ACHN (cell line): ENCODE measurements at regions not wholly inside any gene's neighbourhood (a gene's known extent, or its start where the extent isn't known, plus 50 kb on each side); places are given as distances from the start of the nearest gene placed in this dataset.
"Not testable (repeated sequence)": the region's sequence is repeated elsewhere in the genome, so short reads cannot be mapped to it uniquely, and the experiment has no call there.

Experiments
- DNase-seq: peaks from one replicate; pipeline ENCODE4 v3.0.0-alpha.2; 2015
- in situ Hi-C: cut with HindIII; loops from 2 replicates; pipeline ENCODE4 v1.10.0; 2017; ENCODE audit warnings: low sequenced_read_pairs, low pct_ligation_motif_present, low pct_unique_long_range_greater_than_20kb

DNA sequence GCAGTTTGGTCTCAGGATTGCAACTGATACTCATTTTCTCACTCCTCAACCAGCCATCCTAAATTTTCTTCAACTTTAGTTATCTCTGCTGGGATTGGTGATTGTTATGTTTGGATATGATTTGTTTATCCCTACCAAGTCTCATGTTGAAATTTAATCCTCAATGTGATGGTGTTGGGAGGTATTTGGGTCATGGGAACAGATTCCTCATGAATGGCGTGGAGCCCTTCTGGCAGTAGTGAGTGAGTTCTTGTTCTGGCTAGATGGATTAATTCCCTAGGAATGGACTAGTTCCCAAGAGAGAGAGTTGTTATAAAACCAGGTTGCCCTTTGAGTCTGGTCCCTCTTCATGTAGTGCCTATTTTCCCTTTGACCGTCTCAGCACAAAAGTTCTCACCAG is 399.9 kb downstream of the SQOR start:
- DNase-seq = no peak
- in situ Hi-C loops = no loop called here

DNA sequence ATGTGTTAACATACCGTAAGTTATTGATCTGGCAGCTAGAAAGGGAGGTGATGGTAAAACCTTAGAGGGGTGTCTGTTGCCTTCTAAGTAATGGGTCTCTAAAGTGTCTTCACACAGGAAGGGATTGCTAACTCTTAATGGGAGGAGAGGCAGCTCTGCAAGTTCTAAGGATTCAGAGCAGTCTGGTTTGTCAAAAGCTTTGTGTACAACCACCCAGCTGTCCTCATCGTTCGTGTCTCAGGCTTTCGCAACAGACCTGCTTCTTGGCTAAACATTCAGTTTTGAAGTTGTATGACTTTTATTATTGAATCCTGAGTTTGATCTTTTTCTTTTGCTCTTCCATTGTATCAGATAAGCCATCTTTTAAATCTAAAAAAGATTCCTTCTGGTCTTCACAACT is 404.9 kb downstream of the SQOR start:
- no peak for DNase-seq
- in situ Hi-C loops = no loop called here

GRCh38 chr15:46041905-46042304 is 407.1 kb downstream of the SQOR start:
- no peak for DNase-seq
- in situ Hi-C loops = no loop called here

DNA sequence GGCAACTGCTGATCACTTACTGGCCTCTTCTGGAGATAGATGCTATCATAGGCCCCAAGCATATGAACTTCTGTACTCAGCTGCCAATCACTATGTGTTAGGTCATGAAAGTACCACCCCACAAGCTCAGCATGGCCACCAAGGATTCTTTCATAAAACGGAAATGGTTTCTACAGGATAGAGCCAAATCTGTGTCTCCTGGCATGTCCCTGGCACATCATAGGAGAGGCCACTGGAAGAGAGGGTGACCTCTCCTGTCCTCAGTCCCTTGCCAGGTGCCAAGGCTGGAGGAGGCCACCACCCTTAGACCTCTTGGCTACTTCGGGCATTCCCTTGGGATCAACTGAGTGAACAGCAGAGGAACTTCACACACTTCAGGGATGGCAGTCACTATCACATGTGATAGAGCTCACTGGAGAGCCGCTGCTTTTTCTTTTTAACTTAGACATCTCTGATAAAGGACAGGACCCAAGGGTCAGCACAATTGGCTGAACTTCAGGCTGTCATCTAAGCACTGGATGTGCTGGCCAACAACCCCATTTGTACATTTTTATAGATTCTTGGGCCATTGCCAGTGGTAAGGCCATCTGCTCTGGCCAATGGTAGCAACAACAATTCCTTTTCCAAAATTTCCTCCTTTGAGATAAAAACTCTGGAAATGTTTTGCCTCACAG is 425.2 kb downstream of the SQOR start:
- DNase-seq = no peak
- in situ Hi-C loops = no loop called here

DNA sequence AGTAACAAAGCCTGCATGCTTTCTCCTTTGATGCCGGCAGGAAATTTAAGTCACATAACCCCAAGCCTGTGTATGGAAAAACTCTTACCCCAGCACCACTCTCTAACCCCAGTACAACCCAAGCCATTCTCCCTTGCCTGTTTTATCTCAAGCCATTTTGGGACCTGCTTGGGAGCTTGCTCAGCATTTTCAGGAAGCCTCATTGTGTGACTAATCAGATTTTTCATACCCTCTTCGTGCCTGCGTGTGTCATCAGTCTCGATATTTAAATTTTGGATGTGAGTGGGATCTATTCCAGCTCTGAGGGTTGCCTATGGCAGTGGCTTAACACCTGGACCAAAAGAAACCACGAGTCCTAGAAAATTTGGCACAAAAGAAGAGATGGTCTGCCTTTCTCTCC is 426.2 kb downstream of the SQOR start:
- no peak for DNase-seq
- in situ Hi-C loops = no loop called here

DNA sequence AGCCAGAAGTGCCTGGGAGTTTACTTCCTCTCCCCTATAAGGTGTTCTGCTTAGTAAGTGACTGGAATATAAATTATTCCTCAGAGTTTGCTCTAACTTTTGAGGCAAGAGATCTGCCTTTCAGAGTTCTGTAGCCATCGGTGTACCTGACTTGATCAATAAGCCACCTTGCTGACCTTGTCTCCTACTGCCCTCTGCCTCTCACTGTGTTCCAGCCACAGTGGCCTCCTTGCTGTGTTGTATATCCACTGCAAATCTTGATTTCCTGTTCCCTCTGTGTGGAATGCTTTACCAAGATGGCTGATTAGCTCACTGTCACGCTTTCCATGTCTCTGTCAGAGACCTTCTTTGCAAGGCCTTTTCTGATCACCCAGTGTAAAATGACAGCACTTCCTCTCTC is 442.4 kb downstream of the SQOR start:
- in situ Hi-C loops = no loop called here
- no peak for DNase-seq

DNA sequence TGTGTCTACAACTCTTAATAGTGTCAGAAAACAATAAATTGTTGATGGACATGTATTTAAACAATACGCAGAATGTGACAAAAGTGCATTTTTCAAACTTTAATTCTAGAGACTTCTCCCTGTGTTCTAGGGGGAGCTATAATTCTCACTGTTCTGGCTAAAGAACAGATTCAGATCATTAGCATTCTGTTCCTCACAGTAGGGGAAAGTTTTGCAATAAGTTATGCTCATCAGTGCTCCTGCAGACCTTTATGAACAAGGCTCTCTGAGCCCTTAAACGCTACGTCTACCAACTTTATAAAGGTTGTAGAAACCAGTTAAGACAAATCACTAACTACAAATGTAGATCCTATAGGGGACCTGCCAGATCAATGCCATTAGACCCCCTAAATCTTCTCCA is 444.2 kb downstream of the SQOR start:
- DNase-seq = no peak
- in situ Hi-C loops = no loop called here

GRCh38 chr15:46080016-46080415 is 445.2 kb downstream of the SQOR start:
- in situ Hi-C loops = no loop called here
- no peak for DNase-seq

DNA sequence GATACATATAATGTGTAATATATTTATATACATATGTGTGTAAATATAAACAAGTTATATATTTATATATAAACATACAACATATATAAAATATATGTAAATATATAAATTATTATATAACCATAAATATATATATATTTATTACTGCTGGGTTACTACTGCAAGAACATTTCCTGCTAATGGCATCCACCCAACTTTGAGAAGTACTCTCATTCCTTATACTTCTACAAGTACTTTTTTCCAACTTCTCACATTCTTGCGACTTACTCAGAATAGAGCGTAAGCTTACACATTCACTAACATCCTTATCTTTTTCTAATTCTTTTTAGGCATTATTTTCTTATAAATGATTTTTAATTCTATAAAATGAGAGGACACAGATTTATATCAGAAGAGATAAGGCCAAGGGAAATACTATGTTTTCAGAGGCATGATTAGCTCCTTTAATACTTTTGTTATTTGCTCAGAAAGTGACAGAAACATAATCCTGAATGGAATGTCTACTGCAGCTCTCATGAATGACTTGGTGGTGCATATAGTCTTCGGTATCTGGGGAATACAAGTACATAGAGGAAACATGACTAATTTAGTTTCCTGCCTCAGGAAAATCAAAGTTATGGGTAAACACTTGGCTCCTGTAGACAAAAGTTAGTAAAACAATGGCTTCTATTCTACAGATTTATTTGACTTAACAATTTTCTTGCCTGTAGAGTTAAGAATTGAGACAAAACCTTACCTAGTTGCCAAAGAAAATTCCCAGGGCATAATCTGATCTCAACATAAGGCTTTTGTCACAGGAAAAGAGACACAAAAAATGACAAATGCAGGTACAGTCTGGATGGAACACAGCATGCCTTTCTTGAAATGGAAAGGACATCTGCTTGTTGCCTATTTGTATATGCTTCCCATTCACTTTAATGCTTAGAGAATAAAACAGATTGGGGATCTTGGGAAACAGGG is 453.9 kb downstream of the SQOR start:
- in situ Hi-C loops = no loop called here
- no peak for DNase-seq

DNA sequence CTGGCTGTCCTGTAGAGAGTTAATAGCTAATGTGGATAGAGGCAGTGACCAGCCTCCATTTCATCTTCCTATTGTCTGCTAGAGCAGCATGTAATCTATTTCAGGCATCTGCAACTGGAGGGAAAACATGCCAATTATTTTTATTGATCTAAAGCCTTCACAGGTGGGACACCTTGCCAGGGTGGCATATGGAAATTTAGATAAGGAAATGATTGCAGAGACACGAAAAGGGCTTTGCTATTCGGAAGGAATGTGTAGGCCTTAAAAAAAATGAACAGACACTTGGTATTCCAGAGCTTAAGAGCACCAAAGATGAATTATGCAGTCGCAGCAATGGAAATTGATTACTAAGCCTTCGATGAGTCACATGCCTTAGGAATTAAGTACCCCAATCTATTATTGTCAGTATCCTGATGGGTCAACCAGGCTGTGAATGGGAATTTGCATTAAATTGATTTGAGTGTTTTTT is 454.7 kb downstream of the SQOR start:
- in situ Hi-C loops = no loop called here

DNA sequence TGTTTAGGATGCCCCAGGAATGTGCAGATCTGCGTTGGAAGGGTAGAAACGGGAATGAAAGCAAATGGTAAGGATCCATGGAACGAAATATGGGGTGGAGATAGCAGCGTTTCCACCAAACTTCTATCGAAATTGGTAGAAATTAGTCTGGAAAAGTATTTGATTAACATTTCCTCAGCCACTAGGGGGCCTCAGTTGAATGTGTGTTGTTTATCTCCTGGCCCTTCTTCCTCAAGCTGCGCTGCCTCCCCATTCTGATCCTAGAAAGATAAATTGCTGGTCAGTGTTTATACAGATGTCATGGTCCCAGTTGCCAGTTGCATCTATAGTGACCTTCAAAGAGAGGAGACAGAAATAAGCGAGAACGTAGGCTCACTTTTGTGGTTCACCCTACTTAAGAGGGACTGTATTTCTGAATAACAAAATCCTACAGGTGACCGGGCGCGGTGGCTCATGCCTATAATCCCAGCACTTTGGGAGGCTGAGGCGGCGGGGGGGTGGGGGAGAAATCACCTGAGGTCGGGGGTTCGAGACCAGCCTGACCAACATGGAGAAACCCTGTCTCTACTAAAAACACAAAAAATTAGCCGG is 457.1 kb downstream of the SQOR start:
- peak; percentile 39 for DNase-seq
- in situ Hi-C loops = no loop called here

More for the DNA sequence above, 454.7 kb downstream of the SQOR start:
- DNase-seq = no peak

DNA sequence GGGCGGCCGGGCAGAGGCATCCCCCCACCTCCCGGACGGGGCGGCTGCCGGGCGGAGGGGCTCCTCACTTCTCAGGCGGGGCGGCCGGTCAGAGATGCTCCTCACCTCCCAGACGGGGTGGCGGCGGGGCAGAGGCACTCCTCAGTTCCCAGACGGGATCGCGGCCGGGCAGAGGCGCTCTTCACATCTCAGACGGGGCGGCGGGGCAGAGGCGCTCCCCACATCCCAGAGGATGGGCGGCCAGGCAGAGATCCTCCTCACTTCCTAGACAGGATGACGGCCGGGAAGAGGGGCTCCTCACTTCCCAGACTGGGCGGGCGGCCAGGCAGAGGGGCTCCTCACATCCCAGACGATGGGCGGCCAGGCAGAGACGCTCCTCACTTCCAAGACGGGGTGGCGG is 463.2 kb downstream of the SQOR start:
- DNase-seq, in situ Hi-C loops: not testable (repeated sequence)

DNA sequence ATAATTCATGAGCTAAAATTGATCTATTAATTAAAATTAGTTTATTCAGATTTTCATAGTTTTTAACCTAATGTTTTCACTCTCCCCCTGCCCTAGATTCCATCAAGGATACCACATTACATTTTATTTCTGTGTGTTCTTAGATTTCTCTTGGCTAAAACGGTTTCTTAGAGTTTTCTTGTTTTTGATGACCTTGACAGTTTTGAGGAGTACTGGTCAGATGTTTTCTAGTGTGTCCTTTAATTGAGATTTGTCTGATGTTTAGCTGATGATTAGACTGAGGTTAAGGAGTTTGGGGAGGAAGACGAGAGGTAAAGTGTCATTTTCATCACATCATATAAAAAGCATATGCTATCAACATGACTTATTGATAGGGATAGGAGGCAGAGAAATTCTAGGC is 475.9 kb downstream of the SQOR start:
- no peak for DNase-seq
- in situ Hi-C loops = no loop called here

- DNase-seq = no peak
- in situ Hi-C loops = no loop called here
Observed at GRCh38 chr15:46111730-46112129, 476.9 kb downstream of the SQOR start.

DNA sequence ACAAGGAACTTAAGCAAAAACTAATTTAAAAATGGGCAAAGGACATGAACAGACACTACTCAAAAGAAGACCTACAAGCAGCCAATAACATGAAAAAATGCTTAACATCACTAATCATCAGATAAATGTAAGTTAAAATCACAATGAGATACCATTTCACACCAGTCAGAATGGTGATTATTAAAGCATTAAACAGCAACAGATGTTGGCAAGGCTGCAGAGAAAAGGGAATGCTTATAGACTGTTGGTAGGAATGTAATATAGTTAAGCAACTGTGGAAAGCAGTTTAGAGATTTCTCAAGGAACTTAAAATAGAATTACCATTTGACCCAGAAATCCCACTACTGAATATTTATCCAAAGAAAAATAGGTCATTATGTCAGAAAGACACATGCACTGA is 482.2 kb downstream of the SQOR start:
- DNase-seq = no peak
- in situ Hi-C loops = no loop called here

- no peak for DNase-seq
- in situ Hi-C loops = no loop called here
Observed at GRCh38 chr15:46120713-46121112, 485.9 kb downstream of the SQOR start.

GRCh38 chr15:46121441-46121840 is 486.6 kb downstream of the SQOR start:
- no peak for DNase-seq
- in situ Hi-C loops = no loop called here

- in situ Hi-C loops = no loop called here
- no peak for DNase-seq
Observed at GRCh38 chr15:46126581-46126980, 491.8 kb downstream of the SQOR start.

GRCh38 chr15:46127361-46127874 is 492.6 kb downstream of the SQOR start:
- no peak for DNase-seq
- in situ Hi-C loops = no loop called here
